ENCODE measurements at regions not wholly inside any gene's neighbourhood (a gene's known extent, or its start where the extent isn't known, plus 50 kb on each side); places are given as distances from the start of the nearest gene placed in this dataset.

DNA sequence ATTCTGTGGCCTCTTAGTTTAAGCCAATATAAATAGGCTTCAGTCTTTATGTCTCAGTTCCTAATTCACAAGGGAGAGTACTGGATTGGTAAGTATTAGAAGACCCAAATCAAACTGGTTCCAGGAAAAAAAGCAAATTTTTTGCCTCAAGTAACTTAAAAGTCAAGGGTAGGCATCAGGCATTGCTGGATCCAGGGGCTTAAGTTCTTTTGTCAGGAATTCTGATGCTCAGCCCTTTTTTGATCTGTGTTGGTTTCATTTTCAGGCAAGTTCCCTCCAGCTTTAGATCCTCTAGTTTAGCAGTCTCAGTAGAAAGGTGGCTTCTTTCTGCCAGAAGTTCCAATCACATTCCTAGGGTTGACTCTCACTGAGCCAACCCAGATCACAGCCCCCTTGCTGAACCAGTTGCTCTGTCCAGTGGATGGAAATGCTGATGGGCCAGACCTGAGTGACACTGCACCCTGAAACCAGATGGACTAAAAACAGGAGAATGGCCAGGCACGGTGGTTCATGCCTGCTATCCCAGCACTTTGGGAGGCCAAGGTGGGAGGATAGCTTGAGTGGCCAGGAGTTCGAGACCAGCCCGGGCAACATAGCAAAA lies 253.5 kb downstream of the SHQ1 start:
- Histone ChIP-seq H3K79me1 (ENCODE audit: low read depth, low read length) (no peaks in the 10 kb centered on the region), H4K8ac (ENCODE audit: extremely low read depth, insufficient read depth, low read length) (no peak overlapping the region), H2BK5ac (ENCODE audit: low read depth, low read length) (no peak overlapping the region), H4K5ac (ENCODE audit: insufficient read length, low read depth, low read length) (no peak overlapping the region), H3K23ac (ENCODE audit: insufficient read length) (no peak overlapping the region), H3K23me2 (ENCODE audit: low read depth, low read length) (no peaks in the 10 kb centered on the region; the same call in 1 of the 2 replicates), H3K9ac (replicated peaks in 1 of 4; ENCODE audit: extremely low read depth in 1 of 4, low read depth in 3 of 4, low read length in 3 of 4) (no peak overlapping the region), H2BK15ac (ENCODE audit: low read length) (no peak overlapping the region), H3K4ac (replicated peaks; ENCODE audit: insufficient read length, low read depth, low read length) (no peak overlapping the region), H4K20me1 (replicated peaks in 1 of 2; ENCODE audit: control insufficient read depth in 1 of 2, insufficient read depth in 2 of 2, low read length in 2 of 2) (peaks cover 0 to 3% of the 10 kb centered on the region in 2 experiments), H3K4me2 (ENCODE audit: insufficient read depth in 1 of 2, low read depth in 2 of 2, low read length in 2 of 2) (no peak overlapping the region), H2BK120ac (replicated peaks; ENCODE audit: low read depth, low read length) (no peak overlapping the region), H2AK5ac (ENCODE audit: low read depth, low read length) (no peak overlapping the region), H3K4me3 (ENCODE audit: extremely low read depth in 1 of 4, insufficient read depth in 2 of 4, low read depth in 3 of 4, low read length in 4 of 4) (no peak overlapping the region), H2BK20ac (ENCODE audit: low read length) (no peak overlapping the region), H3K79me2 (ENCODE audit: control insufficient read depth in 1 of 2, insufficient read depth in 2 of 2, low read length in 2 of 2) (no peaks in the 10 kb centered on the region), H3K14ac (ENCODE audit: insufficient read length) (no peak overlapping the region), H3K18ac (ENCODE audit: extremely low read depth, low read length) (no peak overlapping the region), H3K27ac (ENCODE audit: low read depth, low read length) (no peak overlapping the region), H3K27me3 (replicated peaks in 1 of 4; ENCODE audit: control insufficient read depth in 3 of 4, extremely low read depth in 1 of 4, insufficient read depth in 3 of 4, low read length in 3 of 4) (peaks cover 0 to 3% (median 1%) of the 10 kb centered on the region in 4 experiments; a peak in 3 of 7 replicates), H3K36me3 (ENCODE audit: control insufficient read depth in 2 of 4, insufficient read depth in 4 of 4, low read length in 3 of 4) (no peaks in the 10 kb centered on the region), H3K4me1 (replicated peaks in 1 of 4; ENCODE audit: control insufficient read depth in 3 of 4, insufficient read depth in 4 of 4, low read length in 3 of 4) (peaks cover 11 to 20% (median 13%) of the 10 kb centered on the region in 4 experiments), H2BK12ac (ENCODE audit: low read depth, low read length) (no peak overlapping the region), H4K91ac (replicated peaks; ENCODE audit: insufficient read length, low read length) (no peak overlapping the region), H3K9me3 (ENCODE audit: insufficient read depth in 2 of 2, low read depth in 1 of 2, low read length in 1 of 2) (no peaks in the 10 kb centered on the region), H3K56ac (replicated peaks; ENCODE audit: insufficient read length, low read depth, low read length) (no peak overlapping the region), H2AFZ (ENCODE audit: low read length) (no peak overlapping the region)
- TF ChIP-seq CBX8 (IDR thresholded peaks at IDR 0.05; ENCODE audit: borderline replicate concordance, low read depth, low read length) (no peak), KDM4A (IDR thresholded peaks at IDR 0.05; ENCODE audit: low read depth, low read length, severe bottlenecking) (no peak)
- TF ChIP-seq, protein P1, sequence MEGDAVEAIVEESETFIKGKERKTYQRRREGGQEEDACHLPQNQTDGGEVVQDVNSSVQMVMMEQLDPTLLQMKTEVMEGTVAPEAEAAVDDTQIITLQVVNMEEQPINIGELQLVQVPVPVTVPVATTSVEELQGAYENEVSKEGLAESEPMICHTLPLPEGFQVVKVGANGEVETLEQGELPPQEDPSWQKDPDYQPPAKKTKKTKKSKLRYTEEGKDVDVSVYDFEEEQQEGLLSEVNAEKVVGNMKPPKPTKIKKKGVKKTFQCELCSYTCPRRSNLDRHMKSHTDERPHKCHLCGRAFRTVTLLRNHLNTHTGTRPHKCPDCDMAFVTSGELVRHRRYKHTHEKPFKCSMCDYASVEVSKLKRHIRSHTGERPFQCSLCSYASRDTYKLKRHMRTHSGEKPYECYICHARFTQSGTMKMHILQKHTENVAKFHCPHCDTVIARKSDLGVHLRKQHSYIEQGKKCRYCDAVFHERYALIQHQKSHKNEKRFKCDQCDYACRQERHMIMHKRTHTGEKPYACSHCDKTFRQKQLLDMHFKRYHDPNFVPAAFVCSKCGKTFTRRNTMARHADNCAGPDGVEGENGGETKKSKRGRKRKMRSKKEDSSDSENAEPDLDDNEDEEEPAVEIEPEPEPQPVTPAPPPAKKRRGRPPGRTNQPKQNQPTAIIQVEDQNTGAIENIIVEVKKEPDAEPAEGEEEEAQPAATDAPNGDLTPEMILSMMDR (IDR thresholded peaks at IDR 0.05; ENCODE audit: control extremely low read depth in 1 of 3, insufficient read depth in 1 of 3, low read depth in 1 of 3, low read length in 3 of 3): no peak
- ChIA-PET POLR2A (ENCODE audit: partially characterized antibody) (interaction anchor here (0.6 to 1.0 kb wide), 2 partner anchors 157 to 257 kb away, joined by 3 to 5 read pairs; no protein-coding TSS in a partner anchor), CTCF (ENCODE audit: partially characterized antibody) (no interaction called here)
- no peak for FAIRE-seq
- no peak for DNase-seq (ENCODE audit: low read depth in 1 of 2, low spot score in 2 of 2)
- 94% methylated on average over 3 of the region's 3 CpGs; no CpG with 5 or more reads in 1 of the 2 experiments for WGBS, 2 experiments (ENCODE audit: extremely low coverage in 1 of 2, insufficient coverage in 1 of 2, insufficient read length in 1 of 2, insufficient replicate concordance in 2 of 2, low coverage in 1 of 2, low lambda C conversion rate in 2 of 2, missing lambda C conversion rate in 1 of 2)

Measured in H1 (cell line).